Testis (tissue), 2 donors: ENCODE measurements at regions not wholly inside any gene's neighbourhood (a gene's known extent, or its start where the extent isn't known, plus 50 kb on each side); places are given as distances from the start of the nearest gene placed in this dataset.

ENCODE experiments used
- DNase-seq: peaks from one replicate; pipeline ENCODE4 v3.0.0-alpha.2; 2019
- H3K27ac ChIP-seq, 2 donors: fragments of 200-600 bp; sonication (generic); one replicate each; pipeline ENCODE4 v1.5.1; 2019
- H3K27me3 ChIP-seq: fragments of 200-600 bp; sonication (generic); one replicate; pipeline ENCODE4 v1.5.1; 2019
- H3K36me3 ChIP-seq: fragments of 200-600 bp; sonication (generic); one replicate; pipeline ENCODE4 v1.5.1; 2017; ENCODE audit warnings: low read depth; ENCODE audit errors: missing control alignments
- H3K4me1 ChIP-seq: fragments of 200-600 bp; sonication (generic); one replicate; pipeline ENCODE4 v1.5.1; 2019
- H3K4me3 ChIP-seq, 2 donors: fragments of 200-600 bp; sonication (generic); one replicate each; pipeline ENCODE4 v1.5.1; 2017 to 2019
- H3K9me3 ChIP-seq: fragments of 200-600 bp; sonication (generic); one replicate; pipeline ENCODE4 v1.5.1; 2017
- POLR2A ChIP-seq: fragments of 450-650 bp; IDR thresholded peaks from one replicate; pipeline ENCODE4 v1.6.1; 2017; ENCODE audit warnings: antibody characterized with exemption, mild to moderate bottlenecking, moderate library complexity
- WGBS, 2 donors: methylation state at CpG; one replicate each; pipeline ENCODE4 v1.1.5; 2018; 5-methylcytosine and 5-hydroxymethylcytosine counted together
- intact Hi-C: fragments of 100-400 bp; cut with DNase I; formaldehyde crosslinking; loops from one replicate; pipeline ENCODE4 v1.15.1; 2023; ENCODE audit warnings: low total_unique reads
- TF ChIP-seq, protein P1 (sequence below), 3 experiments: fragments of 450-650 bp in 2 of 3; fragments of 200-600 bp in 1 of 3; sonication (generic) in 1 of 3; IDR thresholded peaks; one replicate each; pipeline ENCODE4 v1.5.1; 2016 to 2019; ENCODE audit warnings: antibody characterized with exemption in 3 of 3, mild to moderate bottlenecking in 2 of 3, moderate library complexity in 1 of 3

DNA sequence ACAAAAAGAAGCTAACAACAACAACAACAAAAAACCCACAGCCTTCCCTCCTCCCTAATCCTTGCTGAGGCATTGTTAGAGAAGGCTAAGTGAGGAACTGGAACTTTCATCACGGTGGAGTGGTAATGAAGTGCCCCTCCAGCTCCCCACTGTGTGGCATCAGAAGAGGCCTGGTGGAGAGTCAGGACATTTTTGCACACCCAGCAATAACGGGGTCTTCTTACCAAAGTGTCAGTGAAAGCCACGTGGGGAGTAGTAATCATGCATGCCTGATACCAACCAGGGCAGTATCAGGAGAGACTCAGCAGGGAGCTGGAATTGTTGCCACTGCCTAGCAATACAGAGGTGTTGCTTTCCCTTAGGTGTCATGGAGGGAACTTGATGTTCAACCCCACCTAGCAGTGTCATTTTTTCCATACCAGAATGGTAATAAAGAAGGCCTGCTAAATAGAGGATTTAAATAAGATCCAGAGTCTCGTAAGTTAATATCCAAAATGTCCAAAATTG lies 299.7 kb upstream of the RGS6 start:
- Histone ChIP-seq H3K27me3 (no peaks in the 10 kb centered on the region), H3K27ac (no peak overlapping the region), H3K4me1 (no peaks in the 10 kb centered on the region), H3K36me3 (no peaks in the 10 kb centered on the region), H3K4me3 (no peak overlapping the region), H3K9me3 (no peaks in the 10 kb centered on the region)
- WGBS, 2 donors: 82 to 84% methylated on average over 4 of the region's 4 CpGs
- DNase-seq: no peak
- TF ChIP-seq POLR2A: no peak
- TF ChIP-seq, protein P1, sequence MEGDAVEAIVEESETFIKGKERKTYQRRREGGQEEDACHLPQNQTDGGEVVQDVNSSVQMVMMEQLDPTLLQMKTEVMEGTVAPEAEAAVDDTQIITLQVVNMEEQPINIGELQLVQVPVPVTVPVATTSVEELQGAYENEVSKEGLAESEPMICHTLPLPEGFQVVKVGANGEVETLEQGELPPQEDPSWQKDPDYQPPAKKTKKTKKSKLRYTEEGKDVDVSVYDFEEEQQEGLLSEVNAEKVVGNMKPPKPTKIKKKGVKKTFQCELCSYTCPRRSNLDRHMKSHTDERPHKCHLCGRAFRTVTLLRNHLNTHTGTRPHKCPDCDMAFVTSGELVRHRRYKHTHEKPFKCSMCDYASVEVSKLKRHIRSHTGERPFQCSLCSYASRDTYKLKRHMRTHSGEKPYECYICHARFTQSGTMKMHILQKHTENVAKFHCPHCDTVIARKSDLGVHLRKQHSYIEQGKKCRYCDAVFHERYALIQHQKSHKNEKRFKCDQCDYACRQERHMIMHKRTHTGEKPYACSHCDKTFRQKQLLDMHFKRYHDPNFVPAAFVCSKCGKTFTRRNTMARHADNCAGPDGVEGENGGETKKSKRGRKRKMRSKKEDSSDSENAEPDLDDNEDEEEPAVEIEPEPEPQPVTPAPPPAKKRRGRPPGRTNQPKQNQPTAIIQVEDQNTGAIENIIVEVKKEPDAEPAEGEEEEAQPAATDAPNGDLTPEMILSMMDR (IDR thresholded peaks at IDR 0.05): no peak
- intact Hi-C loops: no loop called here

GRCh38 chr14:71636076-71636475 lies 296.2 kb upstream of the RGS6 start:
- H3K4me1 ChIP-seq: no peaks in the 10 kb centered on the region
- no peaks in the 10 kb centered on the region for H3K9me3 ChIP-seq
- H3K4me3 ChIP-seq: no peak overlapping the region
- H3K27me3 ChIP-seq: no peaks in the 10 kb centered on the region
- DNase-seq: no peak
- intact Hi-C loops: no loop called here
- H3K36me3 ChIP-seq: no peaks in the 10 kb centered on the region
- TF ChIP-seq, protein P1 (IDR thresholded peaks at IDR 0.05): no peak
- TF ChIP-seq POLR2A: no peak
- H3K27ac ChIP-seq: no peak overlapping the region

DNA sequence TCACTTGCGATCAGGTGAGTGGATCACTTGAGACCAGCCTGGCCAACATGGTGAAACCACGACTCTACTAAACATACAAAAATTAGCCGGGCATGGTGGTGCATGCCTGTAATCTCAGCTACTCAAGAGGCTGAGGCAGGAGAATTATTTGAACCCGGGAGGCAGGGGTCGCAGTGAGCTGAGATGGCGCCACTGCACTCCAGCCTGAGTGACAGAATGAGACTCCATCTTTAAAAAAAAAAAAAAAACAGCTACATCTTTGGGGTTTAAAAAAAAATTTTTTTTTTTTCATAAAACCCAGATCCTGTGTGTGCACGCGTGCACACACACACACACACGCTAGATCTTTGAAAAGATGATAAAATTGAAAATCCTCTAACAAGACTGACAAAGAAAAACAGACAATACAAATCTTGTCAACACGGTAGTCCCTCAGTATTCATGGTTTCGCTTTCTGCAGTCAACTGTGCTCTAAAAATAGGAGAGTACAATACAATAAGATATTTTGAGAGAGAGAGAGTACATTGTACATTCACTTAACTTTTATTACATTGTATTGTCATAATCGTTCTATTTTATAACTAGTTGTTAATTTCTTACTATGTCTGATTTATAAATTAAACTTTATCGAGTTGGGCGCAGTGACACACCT lies 295.3 kb upstream of the RGS6 start:
- TF ChIP-seq, protein P1 (IDR thresholded peaks at IDR 0.05): no peak
- TF ChIP-seq POLR2A: no peak

DNA sequence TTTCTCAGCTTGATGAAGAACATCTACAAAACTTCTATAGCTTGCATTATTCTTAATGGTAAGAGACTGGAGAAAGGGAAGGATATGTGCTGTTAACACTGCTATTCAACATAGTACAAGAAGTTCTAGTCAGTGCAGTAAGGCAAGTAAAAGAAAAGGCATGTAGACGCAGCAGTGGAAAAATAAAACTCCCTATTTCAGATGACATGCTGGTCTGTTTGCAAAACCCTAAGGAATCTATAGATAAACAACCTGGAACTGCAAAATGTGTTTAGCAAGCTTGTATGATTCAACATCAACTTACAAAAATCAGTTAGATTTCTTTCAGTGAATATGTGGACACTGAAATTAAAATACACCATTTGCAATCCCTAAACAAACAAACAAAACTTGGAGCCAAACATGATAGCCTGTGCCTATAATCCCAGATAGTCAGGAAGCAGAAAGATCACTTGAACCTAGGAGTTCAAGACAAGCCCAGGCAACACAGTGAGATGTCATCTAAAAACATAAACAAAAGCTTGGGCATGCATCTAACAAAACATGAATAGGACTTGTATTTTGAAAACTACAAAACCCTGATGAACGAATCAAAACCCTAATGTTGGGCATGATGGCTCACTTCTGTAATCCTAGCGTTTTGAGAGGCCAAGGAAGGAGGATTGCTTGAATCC lies 293.6 kb upstream of the RGS6 start:
- no peak for DNase-seq
- Histone ChIP-seq H3K4me1 (no peaks in the 10 kb centered on the region), H3K36me3 (no peaks in the 10 kb centered on the region), H3K27ac (no peak overlapping the region), H3K27me3 (no peaks in the 10 kb centered on the region), H3K4me3 (no peak overlapping the region), H3K9me3 (no peaks in the 10 kb centered on the region)
- 54 to 59% methylated on average over 3 of the region's 3 CpGs for WGBS, 2 donors
- intact Hi-C loops: no loop called here
- TF ChIP-seq, protein P1 (IDR thresholded peaks at IDR 0.05): no peak
- TF ChIP-seq POLR2A: no peak

More for the DNA sequence above, 295.3 kb upstream of the RGS6 start:
- intact Hi-C loops: no loop called here
- no peak for DNase-seq
- H3K27ac ChIP-seq: no peak overlapping the region
- H3K4me1 ChIP-seq: no peaks in the 10 kb centered on the region
- no peak overlapping the region for H3K4me3 ChIP-seq
- WGBS, 2 donors: 84 to 86% methylated on average over 14 of the region's 14 CpGs
- no peaks in the 10 kb centered on the region for H3K36me3 ChIP-seq
- no peaks in the 10 kb centered on the region for H3K9me3 ChIP-seq
- H3K27me3 ChIP-seq: no peaks in the 10 kb centered on the region
